ENCODE measurements at regions not wholly inside any gene's neighbourhood (a gene's known extent, or its start where the extent isn't known, plus 50 kb on each side); places are given as distances from the start of the nearest gene placed in this dataset.

GRCh38 chr2:217654168-217654567 is 348.6 kb downstream of the TNS1 start:
- Histone ChIP-seq H3K27ac (ENCODE audit: low read depth in 2 of 2, low read length in 1 of 2) (no peak overlapping the region), H3K79me2 (ENCODE audit: insufficient read depth) (no peaks in the 10 kb centered on the region), H3K4me2 (no peak overlapping the region), H3K9ac (no peak overlapping the region), H2AFZ (ENCODE audit: low read depth) (no peak overlapping the region), H4K20me1 (ENCODE audit: insufficient read depth) (no peaks in the 10 kb centered on the region), H3K36me3 (replicated peaks in 1 of 2; ENCODE audit: control insufficient read depth in 1 of 2, insufficient read depth in 2 of 2, low read length in 1 of 2) (no peaks in the 10 kb centered on the region), H3K4me1 (ENCODE audit: control insufficient read depth in 1 of 2, insufficient read depth in 2 of 2, low read depth in 1 of 2, low read length in 1 of 2) (peaks cover 0 to 14% of the 10 kb centered on the region in 2 experiments; a peak in 2 of 4 replicates), H3K9me3 (no peaks in the 10 kb centered on the region), H3K27me3 (ENCODE audit: insufficient read depth) (no peaks in the 10 kb centered on the region), H3K9me2 (no peaks in the 10 kb centered on the region), H3F3A (replicated peaks; ENCODE audit: insufficient read depth) (no peaks in the 10 kb centered on the region), H3K4me3 (ENCODE audit: low read depth in 2 of 2, low read length in 1 of 2) (no peak overlapping the region)
- CTCF ChIA-PET, result interaction anchor here (0.8 to 4.3 kb wide), 2 partner anchors 59 to 143 kb away, joined by 4 to 27 read pairs; no protein-coding TSS in a partner anchor
- POLR2A ChIA-PET, result no interaction called here
- no peak for DNase-seq
- no peak for TF ChIP-seq RAD21 (IDR thresholded peaks at IDR 0.05; ENCODE audit: low read length)
- no peak for TF ChIP-seq FOSL2 (IDR thresholded peaks at IDR 0.05; ENCODE audit: borderline replicate concordance, low read depth)
- TF ChIP-seq GABPA (IDR thresholded peaks at IDR 0.05; ENCODE audit: low read depth), result no peak
- TF ChIP-seq IRF3 (IDR thresholded peaks at IDR 0.05; ENCODE audit: low read depth, low read length), result no peak
- TF ChIP-seq TAF1 (IDR thresholded peaks at IDR 0.05; ENCODE audit: borderline replicate concordance, low read depth, low read length), result no peak
- no peak for TF ChIP-seq YY1 (IDR thresholded peaks at IDR 0.05; ENCODE audit: low read depth)
- no peak for TF ChIP-seq TEAD4 (IDR thresholded peaks at IDR 0.05; ENCODE audit: borderline replicate concordance, insufficient read depth)
- TF ChIP-seq CHD2 (IDR thresholded peaks at IDR 0.05; ENCODE audit: low read length, partially characterized antibody), result no peak
- no peak for TF ChIP-seq USF2 (IDR thresholded peaks at IDR 0.05; ENCODE audit: borderline replicate concordance, low read depth, low read length)
- TF ChIP-seq RXRA (IDR thresholded peaks at IDR 0.05; ENCODE audit: borderline replicate concordance, low read depth), result no peak
- no peak for TF ChIP-seq SMC3 (IDR thresholded peaks at IDR 0.05; ENCODE audit: low read depth, low read length)
- no peak for TF ChIP-seq GATA2 (CRISPR knock-in tag; IDR thresholded peaks at IDR 0.05)
- TF ChIP-seq FOXM1 (IDR thresholded peaks at IDR 0.05; ENCODE audit: low read depth), result no peak
- no peak for TF ChIP-seq EZH2phosphoT487 (IDR thresholded peaks at IDR 0.05; ENCODE audit: borderline replicate concordance, low read depth)
- no peak for TF ChIP-seq MAX (IDR thresholded peaks at IDR 0.05; ENCODE audit: low read depth)
- no peak for TF ChIP-seq RCOR1 (IDR thresholded peaks at IDR 0.05; ENCODE audit: low read length)
- TF ChIP-seq ELF1 (IDR thresholded peaks at IDR 0.05), result no peak
- TF ChIP-seq MXI1 (IDR thresholded peaks at IDR 0.05; ENCODE audit: low read depth, low read length), result no peak
- WGBS (ENCODE audit: low lambda C conversion rate), result 86% methylated on average over 4 of the region's 4 CpGs
